Mesodermal cell (in vitro differentiated cells): ENCODE measurements at regions not wholly inside any gene's neighbourhood (a gene's known extent, or its start where the extent isn't known, plus 50 kb on each side); places are given as distances from the start of the nearest gene placed in this dataset.
A peak's percentile ranks its signal among the peaks of the same experiment; 100 is the strongest.

Source experiments
- H3K27ac ChIP-seq: 2 replicates; pipeline ENCODE4 v1.7.0; 2013; ENCODE audit warnings: mild to moderate bottlenecking, low read depth, low read length, moderate library complexity; ENCODE audit not compliant: severe bottlenecking
- H3K36me3 ChIP-seq: 2 replicates; pipeline ENCODE4 v1.7.1; 2013; ENCODE audit warnings: mild to moderate bottlenecking, low read length, moderate library complexity; ENCODE audit not compliant: control insufficient read depth, insufficient read depth
- H3K4me1 ChIP-seq: one replicate; pipeline ENCODE4 v1.7.1; 2013; ENCODE audit warnings: mild to moderate bottlenecking, low read length; ENCODE audit not compliant: insufficient read depth, control insufficient read depth, poor library complexity, severe bottlenecking
- H3K4me3 ChIP-seq: 2 replicates; pipeline ENCODE4 v1.7.0; 2013; ENCODE audit warnings: low read length, control low read depth, mild to moderate bottlenecking; ENCODE audit not compliant: insufficient read depth, poor library complexity, severe bottlenecking; ENCODE audit errors: extremely low read depth
- H3K9me3 ChIP-seq: 2 replicates; pipeline ENCODE4 v1.7.1; 2013; ENCODE audit warnings: mild to moderate bottlenecking, low read length, moderate library complexity; ENCODE audit not compliant: control insufficient read depth
- WGBS, 2 experiments: methylation state at CpG; one replicate each; pipeline ENCODE4 v1.1.5; 2013; ENCODE audit warnings: missing lambda C conversion rate in 2 of 2; ENCODE audit not compliant: insufficient coverage in 2 of 2; 5-methylcytosine and 5-hydroxymethylcytosine counted together

- Histone ChIP-seq H3K4me3 (no peak overlapping the region), H3K36me3 (no peaks in the 10 kb centered on the region), H3K4me1 (peaks cover 18% of the 10 kb centered on the region), H3K9me3 (no peaks in the 10 kb centered on the region), H3K27ac (no peak overlapping the region)
- WGBS, 2 experiments: 41 to 59% methylated on average over 5 of the region's 6 CpGs
Observed at GRCh38 chr6:153616506-153616905, 422.5 kb upstream of the OPRM1 start.

- H3K9me3 ChIP-seq: no peaks in the 10 kb centered on the region
- no peak overlapping the region for H3K27ac ChIP-seq
- H3K4me1 ChIP-seq: peaks cover 10% of the 10 kb centered on the region
- no peak overlapping the region for H3K4me3 ChIP-seq
- H3K36me3 ChIP-seq: no peaks in the 10 kb centered on the region
Observed at GRCh38 chr6:153613719-153614455, 425.2 kb upstream of the OPRM1 start.

DNA sequence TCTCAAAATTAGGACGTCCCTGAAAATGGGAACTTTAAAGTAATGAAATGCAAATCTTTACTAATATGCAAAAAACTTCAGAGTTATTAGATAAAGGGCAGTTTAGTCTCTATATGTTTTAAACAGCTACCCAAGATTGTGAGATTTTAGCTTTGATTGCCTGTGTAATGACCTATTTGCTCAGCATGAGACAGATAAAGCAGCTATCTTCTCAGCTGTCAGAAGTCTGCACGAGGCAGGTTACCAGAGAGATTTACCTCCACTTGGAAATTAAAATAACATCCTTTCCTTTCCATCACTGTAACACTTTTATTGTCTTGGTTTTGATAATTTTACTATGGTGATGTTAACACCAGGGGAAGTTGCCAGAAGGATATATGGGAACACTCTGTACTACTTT is 436.6 kb upstream of the OPRM1 start:
- Histone ChIP-seq H3K4me1 (no peaks in the 10 kb centered on the region), H3K4me3 (no peak overlapping the region), H3K36me3 (no peaks in the 10 kb centered on the region), H3K27ac (no peak overlapping the region), H3K9me3 (no peaks in the 10 kb centered on the region)
- no CpG with 5 or more reads among the region's 2 CpGs for WGBS, 2 experiments

DNA sequence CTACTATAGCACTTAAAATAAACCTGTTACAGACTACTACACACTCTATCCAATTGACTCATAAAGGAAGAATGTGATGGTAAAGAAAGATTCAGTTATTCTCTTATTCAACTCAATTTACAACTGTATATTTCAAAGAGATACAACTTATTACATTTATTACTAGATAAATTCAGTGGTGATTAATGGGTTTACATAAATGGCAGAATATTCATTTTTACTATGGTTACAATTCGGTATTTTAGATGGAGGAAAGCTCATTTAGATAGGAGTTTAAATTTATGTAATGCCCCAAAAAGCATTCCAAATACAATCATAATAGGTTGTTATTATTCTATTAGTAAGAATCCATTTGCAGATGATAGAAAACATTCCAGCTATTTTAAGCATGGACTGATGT is 439.1 kb upstream of the OPRM1 start:
- Histone ChIP-seq H3K4me3 (no peak overlapping the region), H3K9me3 (no peaks in the 10 kb centered on the region), H3K36me3 (no peaks in the 10 kb centered on the region), H3K27ac (no peak overlapping the region), H3K4me1 (no peaks in the 10 kb centered on the region)
- WGBS, 2 experiments: no CpG with 5 or more reads among the region's 1 CpG

DNA sequence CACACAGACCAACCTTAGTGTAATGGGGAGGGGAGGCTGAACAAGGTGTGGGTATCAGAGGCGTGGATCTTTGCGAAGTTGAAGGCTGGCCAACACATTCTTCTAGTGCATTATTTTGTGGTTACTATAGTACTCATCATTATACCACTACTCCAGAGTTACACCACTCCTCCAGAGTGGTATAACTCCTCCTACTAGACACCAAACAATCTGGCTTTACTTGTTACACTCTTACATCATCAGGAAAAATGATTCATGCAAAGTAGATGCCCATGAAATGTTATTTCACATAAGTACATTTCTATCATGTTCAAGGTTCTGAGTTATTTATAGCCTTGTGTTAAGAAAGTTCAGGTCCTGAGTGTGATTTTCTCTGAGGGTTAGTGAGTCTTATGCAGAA is 443.1 kb upstream of the OPRM1 start:
- Histone ChIP-seq H3K36me3 (no peaks in the 10 kb centered on the region), H3K9me3 (no peaks in the 10 kb centered on the region), H3K27ac (no peak overlapping the region), H3K4me3 (no peak overlapping the region), H3K4me1 (peaks cover 8% of the 10 kb centered on the region)
- WGBS, 2 experiments: no CpG with 5 or more reads among the region's 2 CpGs

DNA sequence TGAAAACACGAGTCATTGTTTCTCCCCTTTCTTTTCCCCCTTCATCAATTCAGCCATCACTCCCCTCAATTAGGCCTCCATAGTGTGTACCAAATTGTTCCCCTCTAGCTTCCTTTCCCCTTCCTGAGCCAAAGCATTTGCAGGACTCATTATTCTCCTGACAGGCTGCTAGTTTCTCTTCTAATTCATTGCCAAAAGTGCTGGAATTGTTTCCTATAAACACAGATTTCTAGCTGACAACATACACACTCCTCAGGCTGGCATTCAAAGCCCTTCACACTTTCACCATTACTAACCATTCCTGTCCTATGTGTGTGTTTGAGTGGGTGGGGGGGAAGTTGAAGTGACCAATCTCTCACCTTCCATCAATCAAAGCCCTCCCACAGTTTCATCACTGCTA is 444.2 kb upstream of the OPRM1 start:
- H3K4me3 ChIP-seq: no peak overlapping the region
- 100% methylated on average over 1 of the region's 1 CpG; no CpG with 5 or more reads in 1 of the 2 experiments for WGBS, 2 experiments
- H3K4me1 ChIP-seq: peaks cover 12% of the 10 kb centered on the region
- no peak overlapping the region for H3K27ac ChIP-seq
- no peaks in the 10 kb centered on the region for H3K9me3 ChIP-seq
- H3K36me3 ChIP-seq: no peaks in the 10 kb centered on the region

DNA sequence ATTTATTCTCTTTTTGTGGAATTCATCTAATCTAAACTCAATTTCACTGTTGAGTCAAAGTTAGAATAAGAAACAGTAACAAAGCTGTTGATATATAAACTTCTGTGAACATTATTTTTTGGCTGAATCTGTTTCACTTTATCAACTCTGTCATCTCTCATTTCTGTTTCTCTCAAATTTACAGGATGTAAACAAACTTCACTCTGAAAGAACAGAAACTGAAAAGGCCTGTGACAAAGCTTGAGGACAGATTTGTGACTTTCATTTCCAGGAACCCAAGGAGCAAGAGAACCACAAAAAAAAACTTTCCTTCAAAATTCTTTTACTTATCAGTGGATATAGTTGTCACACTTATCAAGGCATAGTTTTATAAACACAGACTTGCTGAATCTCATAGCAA is 447.9 kb upstream of the OPRM1 start:
- H3K4me1 ChIP-seq: peaks cover 12% of the 10 kb centered on the region
- peak overlapping the region; percentile 52 for H3K27ac ChIP-seq
- no peaks in the 10 kb centered on the region for H3K36me3 ChIP-seq
- H3K4me3 ChIP-seq: no peak overlapping the region
- no peaks in the 10 kb centered on the region for H3K9me3 ChIP-seq

DNA sequence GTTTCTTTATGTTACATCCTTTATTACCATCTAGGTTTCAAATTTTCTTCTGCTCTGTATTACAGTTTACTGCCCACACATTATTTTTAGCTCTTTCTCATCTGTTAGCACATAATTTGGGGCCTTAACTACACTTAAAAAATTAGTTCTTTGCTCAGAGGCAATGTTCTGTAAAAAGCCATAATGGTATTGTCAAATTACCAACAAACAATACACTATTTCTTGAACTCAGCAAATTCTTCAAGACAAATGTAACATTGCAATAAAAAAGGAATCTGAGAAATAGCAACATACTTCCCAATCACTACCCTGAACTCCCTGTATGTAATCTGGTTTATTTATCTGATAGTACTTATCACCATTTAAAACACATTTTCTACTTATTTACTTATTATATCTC is 448.6 kb upstream of the OPRM1 start:
- Histone ChIP-seq H3K27ac (no peak overlapping the region), H3K36me3 (no peaks in the 10 kb centered on the region), H3K4me1 (peaks cover 12% of the 10 kb centered on the region), H3K9me3 (no peaks in the 10 kb centered on the region), H3K4me3 (no peak overlapping the region)

GRCh38 chr6:153588330-153588729 is 450.7 kb upstream of the OPRM1 start:
- Histone ChIP-seq H3K4me1 (peaks cover 12% of the 10 kb centered on the region), H3K9me3 (no peaks in the 10 kb centered on the region), H3K27ac (no peak overlapping the region), H3K4me3 (no peak overlapping the region), H3K36me3 (no peaks in the 10 kb centered on the region)
- WGBS, 2 experiments: 80% methylated on average over 1 of the region's 3 CpGs; no CpG with 5 or more reads in 1 of the 2 experiments

DNA sequence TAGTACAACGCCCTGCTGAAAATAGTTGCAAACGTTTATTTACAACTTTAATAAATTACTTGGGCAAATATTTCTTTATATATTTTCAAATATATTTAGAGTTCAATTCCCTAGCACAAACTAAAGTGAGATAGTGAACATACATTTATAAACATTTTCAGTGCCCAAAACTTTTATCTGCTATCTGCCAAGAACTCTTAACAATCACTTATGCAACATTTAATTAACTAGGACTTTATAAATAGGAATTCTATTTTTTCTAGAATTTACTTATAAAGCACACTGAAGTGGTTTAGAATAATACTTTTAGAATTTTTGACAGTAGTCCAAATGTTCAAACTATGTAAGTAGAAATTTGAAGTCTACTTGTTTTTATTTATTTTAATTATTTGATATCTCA is 452.6 kb upstream of the RGS17 start:
- no peak overlapping the region for H3K27ac ChIP-seq
- WGBS, 2 experiments: no CpG with 5 or more reads among the region's 2 CpGs
- H3K4me1 ChIP-seq: no peaks in the 10 kb centered on the region
- H3K9me3 ChIP-seq: no peaks in the 10 kb centered on the region
- H3K4me3 ChIP-seq: no peak overlapping the region
- H3K36me3 ChIP-seq: no peaks in the 10 kb centered on the region

DNA sequence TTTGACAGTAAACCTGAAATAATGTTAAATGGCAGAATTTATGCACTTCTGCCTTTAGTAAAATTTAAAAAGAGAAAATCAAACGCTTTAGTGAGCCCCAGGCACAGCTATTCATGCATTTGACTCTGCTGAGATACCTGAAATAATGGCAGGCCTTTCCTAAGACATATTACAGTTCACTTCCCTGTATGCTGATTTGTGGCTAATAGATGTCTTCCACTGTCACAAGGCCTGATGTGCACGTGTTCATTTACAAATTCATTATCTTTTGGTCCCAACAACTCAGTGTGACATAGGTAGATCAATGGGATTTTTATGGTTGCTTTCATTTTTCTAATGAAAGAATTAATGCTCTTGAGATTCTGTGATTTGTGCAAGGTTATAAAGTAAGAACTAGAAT is 449.7 kb upstream of the RGS17 start:
- H3K4me3 ChIP-seq: no peak overlapping the region
- no peaks in the 10 kb centered on the region for H3K36me3 ChIP-seq
- no CpG with 5 or more reads among the region's 2 CpGs for WGBS, 2 experiments
- H3K9me3 ChIP-seq: no peaks in the 10 kb centered on the region
- no peak overlapping the region for H3K27ac ChIP-seq
- H3K4me1 ChIP-seq: no peaks in the 10 kb centered on the region
